GM12878 (cell line): ENCODE measurements at regions not wholly inside any gene's neighbourhood (a gene's known extent, or its start where the extent isn't known, plus 50 kb on each side); places are given as distances from the start of the nearest gene placed in this dataset.

Experiments used
- ATF7 ChIP-seq: fragments of 450-650 bp; IDR thresholded peaks from 2 replicates; pipeline ENCODE4 v1.6.1; 2016; ENCODE audit warnings: low read depth, mild to moderate bottlenecking
- CHD2 ChIP-seq: IDR thresholded peaks from 2 replicates; pipeline ENCODE4 v1.6.1; 2011; ENCODE audit warnings: low read depth, low read length, improper control_type of control experiment, borderline replicate concordance
- CTCF ChIP-seq, 3 experiments: IDR thresholded peaks in 2 of 3; conservative IDR thresholded peaks in 1 of 3; 2 replicates each; pipeline ENCODE4 v1.5.1; 2011; ENCODE audit warnings: low read depth in 3 of 3, low read length in 3 of 3, mild to moderate bottlenecking in 3 of 3, control low read depth in 2 of 3, moderate library complexity in 2 of 3, inconsistent platforms in 1 of 3, mixed read lengths in 1 of 3; ENCODE audit not compliant: control insufficient read depth in 2 of 3, insufficient read depth in 1 of 3; ENCODE audit errors: extremely low read depth in 1 of 3
- EGR1 ChIP-seq, 2 experiments: IDR thresholded peaks; 1 replicate in 1 of 2; 2 replicates in 1 of 2; pipeline ENCODE4 v1.6.1; 2011 to 2012; ENCODE audit warnings: low read depth in 2 of 2, low read length in 2 of 2, borderline replicate concordance in 1 of 2, mild to moderate bottlenecking in 1 of 2, moderate library complexity in 1 of 2
- EZH2 ChIP-seq: IDR thresholded peaks from 2 replicates; pipeline ENCODE4 v1.6.1; 2012; ENCODE audit warnings: low read depth, mild to moderate bottlenecking, control low read depth, inconsistent platforms, low read length, borderline replicate concordance; ENCODE audit not compliant: control insufficient read depth
- HCFC1 ChIP-seq: fragments of 150-350 bp; IDR thresholded peaks from 2 replicates; pipeline ENCODE4 v1.6.1; 2014; ENCODE audit warnings: low read length
- IKZF1 ChIP-seq: fragments of 450-650 bp; conservative IDR thresholded peaks from 2 replicates; pipeline ENCODE4 v1.6.1; 2017; ENCODE audit warnings: antibody characterized with exemption, mild to moderate bottlenecking
- TF ChIP-seq, protein P1 (sequence below): fragments of 450-650 bp; formaldehyde crosslinking; IDR thresholded peaks from 2 replicates; pipeline ENCODE4 v1.4.0; 2020; ENCODE audit warnings: mild to moderate bottlenecking, moderate library complexity

DNA sequence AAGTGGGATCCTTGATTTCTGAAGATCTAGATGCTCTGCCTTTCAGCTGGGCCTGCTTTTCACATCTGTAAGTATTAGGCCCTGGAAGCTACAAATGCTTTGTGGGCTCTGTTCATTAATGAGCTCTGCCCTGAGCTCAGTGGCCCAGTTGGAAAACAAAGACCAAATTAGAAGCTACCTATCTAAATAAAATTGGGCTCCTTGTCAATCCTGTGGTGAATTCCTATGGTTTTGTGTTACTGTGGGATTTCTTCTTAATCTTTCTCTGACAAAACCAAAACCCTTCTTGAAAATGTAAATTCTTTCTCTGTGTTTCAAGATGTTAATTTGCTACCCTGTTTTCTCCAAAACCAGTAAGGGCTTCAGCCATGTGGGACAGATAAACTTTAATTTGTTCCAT, 219.0 kb upstream of the HS6ST1 start:
- TF ChIP-seq CHD2 (no peak), EZH2 (no peak), ATF7 (no peak), IKZF1 (no peak), CTCF (IDR thresholded peaks at IDR 0.05 in 2 of 3, conservative IDR thresholded peaks at IDR 0.05 in 1 of 3; ENCODE audit: control insufficient read depth in 2 of 3, extremely low read depth in 1 of 3, insufficient read depth in 1 of 3, low read depth in 3 of 3, low read length in 3 of 3) (no peak), HCFC1 (no peak), EGR1 (IDR thresholded peaks at IDR 0.05; ENCODE audit: borderline replicate concordance in 1 of 2, low read depth in 2 of 2, low read length in 2 of 2) (no peak)
- TF ChIP-seq, protein P1, sequence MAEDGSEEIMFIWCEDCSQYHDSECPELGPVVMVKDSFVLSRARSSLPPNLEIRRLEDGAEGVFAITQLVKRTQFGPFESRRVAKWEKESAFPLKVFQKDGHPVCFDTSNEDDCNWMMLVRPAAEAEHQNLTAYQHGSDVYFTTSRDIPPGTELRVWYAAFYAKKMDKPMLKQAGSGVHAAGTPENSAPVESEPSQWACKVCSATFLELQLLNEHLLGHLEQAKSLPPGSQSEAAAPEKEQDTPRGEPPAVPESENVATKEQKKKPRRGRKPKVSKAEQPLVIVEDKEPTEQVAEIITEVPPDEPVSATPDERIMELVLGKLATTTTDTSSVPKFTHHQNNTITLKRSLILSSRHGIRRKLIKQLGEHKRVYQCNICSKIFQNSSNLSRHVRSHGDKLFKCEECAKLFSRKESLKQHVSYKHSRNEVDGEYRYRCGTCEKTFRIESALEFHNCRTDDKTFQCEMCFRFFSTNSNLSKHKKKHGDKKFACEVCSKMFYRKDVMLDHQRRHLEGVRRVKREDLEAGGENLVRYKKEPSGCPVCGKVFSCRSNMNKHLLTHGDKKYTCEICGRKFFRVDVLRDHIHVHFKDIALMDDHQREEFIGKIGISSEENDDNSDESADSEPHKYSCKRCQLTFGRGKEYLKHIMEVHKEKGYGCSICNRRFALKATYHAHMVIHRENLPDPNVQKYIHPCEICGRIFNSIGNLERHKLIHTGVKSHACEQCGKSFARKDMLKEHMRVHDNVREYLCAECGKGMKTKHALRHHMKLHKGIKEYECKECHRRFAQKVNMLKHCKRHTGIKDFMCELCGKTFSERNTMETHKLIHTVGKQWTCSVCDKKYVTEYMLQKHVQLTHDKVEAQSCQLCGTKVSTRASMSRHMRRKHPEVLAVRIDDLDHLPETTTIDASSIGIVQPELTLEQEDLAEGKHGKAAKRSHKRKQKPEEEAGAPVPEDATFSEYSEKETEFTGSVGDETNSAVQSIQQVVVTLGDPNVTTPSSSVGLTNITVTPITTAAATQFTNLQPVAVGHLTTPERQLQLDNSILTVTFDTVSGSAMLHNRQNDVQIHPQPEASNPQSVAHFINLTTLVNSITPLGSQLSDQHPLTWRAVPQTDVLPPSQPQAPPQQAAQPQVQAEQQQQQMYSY: no peak
